ENCODE measurements at regions not wholly inside any gene's neighbourhood (a gene's known extent, or its start where the extent isn't known, plus 50 kb on each side); places are given as distances from the start of the nearest gene placed in this dataset.

DNA sequence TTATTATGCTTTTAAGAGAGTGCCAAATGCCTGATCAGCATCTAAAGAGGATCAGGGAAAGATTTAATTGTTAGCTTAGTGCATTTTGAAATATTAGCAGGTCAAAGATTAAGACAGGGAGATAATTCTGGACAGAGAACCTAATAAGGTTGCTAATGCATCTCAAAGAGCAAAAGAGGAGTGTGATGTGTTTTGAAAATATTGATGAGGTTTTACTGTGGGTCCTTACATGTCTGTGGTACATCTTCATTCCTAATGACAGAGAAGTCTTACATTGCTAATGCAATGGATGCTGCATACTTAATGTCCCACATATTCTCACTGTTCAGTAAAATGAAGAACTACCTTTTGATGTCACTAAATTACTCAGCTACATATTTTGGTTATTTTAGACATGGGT is 154.1 kb downstream of the TAF11L14 start:
- H3K9ac ChIP-seq (ENCODE audit: insufficient read depth, low read depth, low read length) = no peak overlapping the region
- H3K4me1 ChIP-seq (ENCODE audit: insufficient read depth, low read length) = no peaks in the 10 kb centered on the region
- no peaks in the 10 kb centered on the region for H3K36me3 ChIP-seq (replicated peaks in 1 of 2; ENCODE audit: control insufficient read depth in 1 of 2, insufficient read depth in 2 of 2, low read length in 2 of 2)
- H3K79me2 ChIP-seq (ENCODE audit: insufficient read depth, low read length) = no peaks in the 10 kb centered on the region
- H4K20me1 ChIP-seq (ENCODE audit: insufficient read depth, low read length) = no peaks in the 10 kb centered on the region
- no TSS peak for BruUV-seq (replicated peaks)
- in situ Hi-C loops (cut with HindIII; ENCODE audit: extremely low pct_ligation_motif_present, low pct_unique_long_range_greater_than_20kb) (no loop called here), intact Hi-C loops (cut with micrococcal nuclease; ENCODE audit: unreplicated experiment) (no loop called here)
- no peak overlapping the region for H2AFZ ChIP-seq (ENCODE audit: low read length)
- no peak for TF ChIP-seq RORA (CRISPR knock-in tag; IDR thresholded peaks at IDR 0.05)
- no peak for TF ChIP-seq SOX5 (CRISPR knock-in tag; IDR thresholded peaks at IDR 0.05; ENCODE audit: borderline replicate concordance)
- TF ChIP-seq, protein P1, sequence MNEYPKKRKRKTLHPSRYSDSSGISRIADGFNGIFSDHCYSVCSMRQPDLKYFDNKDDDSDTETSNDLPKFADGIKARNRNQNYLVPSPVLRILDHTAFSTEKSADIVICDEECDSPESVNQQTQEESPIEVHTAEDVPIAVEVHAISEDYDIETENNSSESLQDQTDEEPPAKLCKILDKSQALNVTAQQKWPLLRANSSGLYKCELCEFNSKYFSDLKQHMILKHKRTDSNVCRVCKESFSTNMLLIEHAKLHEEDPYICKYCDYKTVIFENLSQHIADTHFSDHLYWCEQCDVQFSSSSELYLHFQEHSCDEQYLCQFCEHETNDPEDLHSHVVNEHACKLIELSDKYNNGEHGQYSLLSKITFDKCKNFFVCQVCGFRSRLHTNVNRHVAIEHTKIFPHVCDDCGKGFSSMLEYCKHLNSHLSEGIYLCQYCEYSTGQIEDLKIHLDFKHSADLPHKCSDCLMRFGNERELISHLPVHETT (CRISPR knock-in tag; conservative IDR thresholded peaks at IDR 0.05) = no peak
- TF ChIP-seq, protein P2, sequence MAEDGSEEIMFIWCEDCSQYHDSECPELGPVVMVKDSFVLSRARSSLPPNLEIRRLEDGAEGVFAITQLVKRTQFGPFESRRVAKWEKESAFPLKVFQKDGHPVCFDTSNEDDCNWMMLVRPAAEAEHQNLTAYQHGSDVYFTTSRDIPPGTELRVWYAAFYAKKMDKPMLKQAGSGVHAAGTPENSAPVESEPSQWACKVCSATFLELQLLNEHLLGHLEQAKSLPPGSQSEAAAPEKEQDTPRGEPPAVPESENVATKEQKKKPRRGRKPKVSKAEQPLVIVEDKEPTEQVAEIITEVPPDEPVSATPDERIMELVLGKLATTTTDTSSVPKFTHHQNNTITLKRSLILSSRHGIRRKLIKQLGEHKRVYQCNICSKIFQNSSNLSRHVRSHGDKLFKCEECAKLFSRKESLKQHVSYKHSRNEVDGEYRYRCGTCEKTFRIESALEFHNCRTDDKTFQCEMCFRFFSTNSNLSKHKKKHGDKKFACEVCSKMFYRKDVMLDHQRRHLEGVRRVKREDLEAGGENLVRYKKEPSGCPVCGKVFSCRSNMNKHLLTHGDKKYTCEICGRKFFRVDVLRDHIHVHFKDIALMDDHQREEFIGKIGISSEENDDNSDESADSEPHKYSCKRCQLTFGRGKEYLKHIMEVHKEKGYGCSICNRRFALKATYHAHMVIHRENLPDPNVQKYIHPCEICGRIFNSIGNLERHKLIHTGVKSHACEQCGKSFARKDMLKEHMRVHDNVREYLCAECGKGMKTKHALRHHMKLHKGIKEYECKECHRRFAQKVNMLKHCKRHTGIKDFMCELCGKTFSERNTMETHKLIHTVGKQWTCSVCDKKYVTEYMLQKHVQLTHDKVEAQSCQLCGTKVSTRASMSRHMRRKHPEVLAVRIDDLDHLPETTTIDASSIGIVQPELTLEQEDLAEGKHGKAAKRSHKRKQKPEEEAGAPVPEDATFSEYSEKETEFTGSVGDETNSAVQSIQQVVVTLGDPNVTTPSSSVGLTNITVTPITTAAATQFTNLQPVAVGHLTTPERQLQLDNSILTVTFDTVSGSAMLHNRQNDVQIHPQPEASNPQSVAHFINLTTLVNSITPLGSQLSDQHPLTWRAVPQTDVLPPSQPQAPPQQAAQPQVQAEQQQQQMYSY (CRISPR knock-in tag; IDR thresholded peaks at IDR 0.05) = no peak
- no peak for TF ChIP-seq ZKSCAN5 (CRISPR knock-in tag; IDR thresholded peaks at IDR 0.05)
- FAIRE-seq (no peak), ATAC-seq (no peak), DNase-seq (ENCODE audit: low spot score) (no peak)
- CTCF ChIA-PET (ENCODE audit: low intra/inter-chr PET ratio, low total read pairs) = no interaction called here
- H3K27me3 ChIP-seq (ENCODE audit: control insufficient read depth in 1 of 2, insufficient read depth in 2 of 2, low read length in 2 of 2) = no peaks in the 10 kb centered on the region
- H3K4me3 ChIP-seq (replicated peaks in 1 of 3; ENCODE audit: insufficient read depth in 1 of 3, low read depth in 2 of 3, low read length in 3 of 3) = no peak overlapping the region
- H3K4me2 ChIP-seq (ENCODE audit: low read depth, low read length) = no peak overlapping the region
- H3K27ac ChIP-seq (ENCODE audit: extremely low read length, insufficient read depth, low read length) = no peak overlapping the region
- POLR2A ChIA-PET = no interaction called here
- H3K9me3 ChIP-seq (ENCODE audit: low read length) = peaks cover 63% of the 10 kb centered on the region

Measured in HepG2 (cell line).